Lung (tissue), 11 donors: ENCODE measurements at regions not wholly inside any gene's neighbourhood (a gene's known extent, or its start where the extent isn't known, plus 50 kb on each side); places are given as distances from the start of the nearest gene placed in this dataset.

Experiments
- ATAC-seq: fragments of 200-7000 bp; cut with Tn5 transposase; one replicate; pipeline ENCODE4 v1.9.1; 2020; ENCODE audit warnings: moderate number of reproducible peaks; ENCODE audit not compliant: insufficient read depth, low FRiP score
- DNase-seq, 3 donors: peaks; one replicate each; pipeline ENCODE4 v3.0.0-alpha.2; 2013 to 2017
- H3K27ac ChIP-seq, 2 donors: one replicate each; pipeline ENCODE4 v1.5.1; 2013; ENCODE audit warnings: mild to moderate bottlenecking in 2 of 2, moderate library complexity in 2 of 2, control low read depth in 1 of 2, inconsistent platforms in 1 of 2, low read depth in 1 of 2, low read length in 1 of 2
- H3K27me3 ChIP-seq, 3 donors: one replicate each; pipeline ENCODE4 v1.5.1; 2013; ENCODE audit warnings: low read length in 2 of 3; ENCODE audit not compliant: control insufficient read depth in 3 of 3, insufficient read depth in 3 of 3
- H3K36me3 ChIP-seq, 4 donors: one replicate each; pipeline ENCODE4 v1.5.1; 2013; ENCODE audit warnings: low read length in 4 of 4, mild to moderate bottlenecking in 1 of 4, moderate library complexity in 1 of 4; ENCODE audit not compliant: control insufficient read depth in 4 of 4, insufficient read depth in 4 of 4
- H3K4me1 ChIP-seq, 5 donors: one replicate each; pipeline ENCODE4 v1.5.1; 2013; ENCODE audit warnings: low read length in 5 of 5, mild to moderate bottlenecking in 2 of 5, moderate library complexity in 1 of 5; ENCODE audit not compliant: control insufficient read depth in 5 of 5, insufficient read depth in 5 of 5
- H3K4me3 ChIP-seq: one replicate; pipeline ENCODE4 v1.5.1; 2013; ENCODE audit warnings: mild to moderate bottlenecking, control low read depth, moderate library complexity
- H3K9ac ChIP-seq, 2 donors: one replicate each; pipeline ENCODE4 v1.5.1; 2013; ENCODE audit warnings: low read length in 2 of 2, control low read depth in 1 of 2; ENCODE audit not compliant: insufficient read depth in 1 of 2
- H3K9me3 ChIP-seq, 4 donors: one replicate each; pipeline ENCODE4 v1.5.1; 2013; ENCODE audit warnings: low read length in 3 of 4, mild to moderate bottlenecking in 1 of 4, moderate library complexity in 1 of 4; ENCODE audit not compliant: control insufficient read depth in 4 of 4, insufficient read depth in 3 of 4
- WGBS, 2 donors: extraction: QIAGEN DNeasy Blood & Tissue Kit; methylation state at CpG; one replicate each; pipeline ENCODE4 v1.1.7; 2013; 5-methylcytosine and 5-hydroxymethylcytosine counted together
- TF ChIP-seq, protein P1 (sequence below): IDR thresholded peaks from 2 replicates; pipeline ENCODE4 v1.5.1; 2012; ENCODE audit warnings: mild to moderate bottlenecking; ENCODE audit errors: control extremely low read depth, extremely low read depth
- donor health status: control.
- donor health status: control.
- donor health status: Bipolar disorder and iron deficiency.
- donor health status: healthy.
- donor health status: DM: yes; HTN: yes; CAD: no.

- no peak overlapping the region for H3K27ac ChIP-seq
- H3K4me3 ChIP-seq = no peak overlapping the region
- H3K9ac ChIP-seq = no peak overlapping the region
- no peaks in the 10 kb centered on the region for H3K36me3 ChIP-seq
- ATAC-seq = no peak
- no peaks in the 10 kb centered on the region for H3K9me3 ChIP-seq
- peaks cover 0 to 10% (median 0%) of the 10 kb centered on the region in 5 donors for H3K4me1 ChIP-seq
- no peak for DNase-seq
- TF ChIP-seq, protein P1, sequence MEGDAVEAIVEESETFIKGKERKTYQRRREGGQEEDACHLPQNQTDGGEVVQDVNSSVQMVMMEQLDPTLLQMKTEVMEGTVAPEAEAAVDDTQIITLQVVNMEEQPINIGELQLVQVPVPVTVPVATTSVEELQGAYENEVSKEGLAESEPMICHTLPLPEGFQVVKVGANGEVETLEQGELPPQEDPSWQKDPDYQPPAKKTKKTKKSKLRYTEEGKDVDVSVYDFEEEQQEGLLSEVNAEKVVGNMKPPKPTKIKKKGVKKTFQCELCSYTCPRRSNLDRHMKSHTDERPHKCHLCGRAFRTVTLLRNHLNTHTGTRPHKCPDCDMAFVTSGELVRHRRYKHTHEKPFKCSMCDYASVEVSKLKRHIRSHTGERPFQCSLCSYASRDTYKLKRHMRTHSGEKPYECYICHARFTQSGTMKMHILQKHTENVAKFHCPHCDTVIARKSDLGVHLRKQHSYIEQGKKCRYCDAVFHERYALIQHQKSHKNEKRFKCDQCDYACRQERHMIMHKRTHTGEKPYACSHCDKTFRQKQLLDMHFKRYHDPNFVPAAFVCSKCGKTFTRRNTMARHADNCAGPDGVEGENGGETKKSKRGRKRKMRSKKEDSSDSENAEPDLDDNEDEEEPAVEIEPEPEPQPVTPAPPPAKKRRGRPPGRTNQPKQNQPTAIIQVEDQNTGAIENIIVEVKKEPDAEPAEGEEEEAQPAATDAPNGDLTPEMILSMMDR = no peak
- WGBS, 2 donors = 53 to 57% methylated on average over 2 of the region's 2 CpGs
- peaks cover 0 to 6% (median 2%) of the 10 kb centered on the region in 3 donors for H3K27me3 ChIP-seq
These were observed 622.8 kb upstream of the AGTR1 start for GRCh38 chr3:148074946-148075345.

- DNase-seq (peak; percentile 34 to 75 (median 74)), ATAC-seq (no peak)
These were observed 621.7 kb upstream of the AGTR1 start for GRCh38 chr3:148075771-148076716.

DNA sequence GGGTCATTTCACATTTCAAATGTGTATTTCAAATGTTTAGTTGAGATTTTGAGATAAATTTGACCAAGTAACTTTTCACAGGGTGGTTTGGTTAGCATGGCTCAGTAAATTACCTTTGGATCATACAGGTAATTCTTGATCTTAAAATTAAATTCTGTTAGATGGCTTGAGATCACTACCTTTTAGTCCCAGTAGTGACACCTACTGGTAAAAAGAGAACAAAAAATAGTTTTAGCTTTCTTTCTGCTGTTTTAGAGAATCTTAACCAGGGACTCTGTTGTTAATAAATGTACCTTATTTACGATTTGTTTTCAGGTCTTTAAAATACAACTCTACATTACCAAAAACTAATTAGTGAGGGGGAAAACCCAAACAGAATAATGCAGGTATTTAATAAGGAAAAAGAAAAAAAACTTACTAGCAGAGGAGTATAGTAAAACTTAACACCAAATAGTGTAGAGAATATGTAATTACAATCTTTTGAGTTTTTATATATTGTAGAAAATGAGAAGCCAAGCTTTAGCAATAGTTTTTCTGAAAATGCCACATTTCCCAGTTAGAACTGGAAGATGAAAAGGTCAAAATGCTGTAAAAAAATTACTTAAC is 620.3 kb upstream of the AGTR1 start:
- DNase-seq = peak in 1 of 3 donors; percentile 54
- H3K27me3 ChIP-seq = peaks cover 0 to 2% (median 2%) of the 10 kb centered on the region in 3 donors
- H3K36me3 ChIP-seq = no peaks in the 10 kb centered on the region
- H3K4me3 ChIP-seq = no peak overlapping the region
- WGBS, 2 donors = 21 to 29% methylated on average over 1 of the region's 1 CpG
- TF ChIP-seq, protein P1 = no peak
- H3K4me1 ChIP-seq = peaks cover 0 to 10% (median 0%) of the 10 kb centered on the region in 5 donors
- no peaks in the 10 kb centered on the region for H3K9me3 ChIP-seq
- ATAC-seq = no peak
- H3K9ac ChIP-seq = no peak overlapping the region
- H3K27ac ChIP-seq = no peak overlapping the region

More at GRCh38 chr3:148075771-148076716, 621.7 kb upstream of the AGTR1 start:
- 55 to 58% methylated on average over 5 of the region's 5 CpGs for WGBS, 2 donors
- no peak overlapping the region for H3K9ac ChIP-seq
- H3K9me3 ChIP-seq = no peaks in the 10 kb centered on the region
- no peaks in the 10 kb centered on the region for H3K36me3 ChIP-seq
- peaks cover 0 to 2% (median 2%) of the 10 kb centered on the region in 3 donors for H3K27me3 ChIP-seq
- no peak overlapping the region for H3K4me3 ChIP-seq
- H3K27ac ChIP-seq = no peak overlapping the region
- peaks cover 0 to 10% (median 0%) of the 10 kb centered on the region in 5 donors for H3K4me1 ChIP-seq
- TF ChIP-seq, protein P1 = no peak
